Liver (tissue), 3 donors: ENCODE measurements at regions not wholly inside any gene's neighbourhood (a gene's known extent, or its start where the extent isn't known, plus 50 kb on each side); places are given as distances from the start of the nearest gene placed in this dataset.

Experiments used
- FOXA1 ChIP-seq: IDR thresholded peaks from 2 replicates; pipeline ENCODE4 v1.6.1; 2016; ENCODE audit warnings: antibody characterized with exemption
- HNF4A ChIP-seq, 2 donors: conservative IDR thresholded peaks; 2 replicates each; pipeline ENCODE4 v1.6.1; 2016; ENCODE audit warnings: antibody characterized with exemption in 2 of 2, mild to moderate bottlenecking in 2 of 2
- HNF4G ChIP-seq: IDR thresholded peaks from 2 replicates; pipeline ENCODE4 v1.6.1; 2016; ENCODE audit warnings: antibody characterized with exemption
- JUND ChIP-seq, 2 donors: IDR thresholded peaks; 2 replicates each; pipeline ENCODE4 v1.6.1; 2016; ENCODE audit warnings: antibody characterized with exemption in 2 of 2
- NR2F2 ChIP-seq: IDR thresholded peaks from 2 replicates; pipeline ENCODE4 v1.6.1; 2016; ENCODE audit warnings: antibody characterized with exemption
- RAD21 ChIP-seq, 2 donors: IDR thresholded peaks; 2 replicates each; pipeline ENCODE4 v1.6.1; 2016; ENCODE audit warnings: antibody characterized with exemption in 2 of 2, mild to moderate bottlenecking in 2 of 2
- RXRA ChIP-seq, 2 donors: IDR thresholded peaks; 2 replicates each; pipeline ENCODE4 v1.6.1; 2017 to 2018; ENCODE audit warnings: antibody characterized with exemption in 2 of 2, mild to moderate bottlenecking in 1 of 2
- SP1 ChIP-seq: IDR thresholded peaks from 2 replicates; pipeline ENCODE4 v1.6.1; 2018; ENCODE audit warnings: antibody characterized with exemption, mild to moderate bottlenecking
- TAF1 ChIP-seq: conservative IDR thresholded peaks from 2 replicates; pipeline ENCODE4 v1.6.1; 2016; ENCODE audit warnings: antibody characterized with exemption, mild to moderate bottlenecking
- YY1 ChIP-seq: IDR thresholded peaks from 2 replicates; pipeline ENCODE4 v1.6.1; 2016; ENCODE audit warnings: antibody characterized with exemption, mild to moderate bottlenecking
- TF ChIP-seq, protein P1 (sequence below): fragments of 150-350 bp; IDR thresholded peaks from 2 replicates; pipeline ENCODE4 v1.5.1; 2017; ENCODE audit warnings: improper control_type of control experiment, low read depth, low read length; ENCODE audit not compliant: missing input control
- TF ChIP-seq, protein P2 (sequence below): IDR thresholded peaks from 2 replicates; pipeline ENCODE4 v1.6.1; 2016; ENCODE audit warnings: antibody characterized with exemption, mild to moderate bottlenecking
- TF ChIP-seq, protein P3 (sequence below): IDR thresholded peaks from 2 replicates; pipeline ENCODE4 v1.6.1; 2016; ENCODE audit warnings: antibody characterized with exemption
- TF ChIP-seq, protein P4 (sequence below): IDR thresholded peaks from 2 replicates; pipeline ENCODE4 v1.6.1; 2016; ENCODE audit warnings: antibody characterized with exemption
- donor health status: healthy.
- donor health status: healthy.

DNA sequence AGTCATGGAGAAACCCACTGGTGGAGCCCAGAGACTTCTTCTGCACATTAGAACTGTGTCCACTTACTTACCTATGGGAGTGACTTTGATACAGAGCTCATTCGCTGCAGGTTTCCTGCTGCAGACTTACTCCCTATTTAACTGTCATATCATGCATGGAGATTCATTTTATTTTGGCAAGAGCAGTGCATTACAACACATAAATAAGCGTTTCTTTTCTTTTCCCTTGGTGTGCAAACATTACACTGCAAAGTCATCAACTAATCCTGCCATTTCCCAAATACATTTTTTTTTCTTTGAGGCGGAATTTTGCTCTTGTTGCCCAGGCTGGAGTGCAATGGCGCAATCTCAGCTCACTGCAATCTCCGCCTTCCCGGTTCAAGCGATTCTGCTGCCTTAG is 230.9 kb upstream of the SFRP2 start:
- TF ChIP-seq, protein P1, sequence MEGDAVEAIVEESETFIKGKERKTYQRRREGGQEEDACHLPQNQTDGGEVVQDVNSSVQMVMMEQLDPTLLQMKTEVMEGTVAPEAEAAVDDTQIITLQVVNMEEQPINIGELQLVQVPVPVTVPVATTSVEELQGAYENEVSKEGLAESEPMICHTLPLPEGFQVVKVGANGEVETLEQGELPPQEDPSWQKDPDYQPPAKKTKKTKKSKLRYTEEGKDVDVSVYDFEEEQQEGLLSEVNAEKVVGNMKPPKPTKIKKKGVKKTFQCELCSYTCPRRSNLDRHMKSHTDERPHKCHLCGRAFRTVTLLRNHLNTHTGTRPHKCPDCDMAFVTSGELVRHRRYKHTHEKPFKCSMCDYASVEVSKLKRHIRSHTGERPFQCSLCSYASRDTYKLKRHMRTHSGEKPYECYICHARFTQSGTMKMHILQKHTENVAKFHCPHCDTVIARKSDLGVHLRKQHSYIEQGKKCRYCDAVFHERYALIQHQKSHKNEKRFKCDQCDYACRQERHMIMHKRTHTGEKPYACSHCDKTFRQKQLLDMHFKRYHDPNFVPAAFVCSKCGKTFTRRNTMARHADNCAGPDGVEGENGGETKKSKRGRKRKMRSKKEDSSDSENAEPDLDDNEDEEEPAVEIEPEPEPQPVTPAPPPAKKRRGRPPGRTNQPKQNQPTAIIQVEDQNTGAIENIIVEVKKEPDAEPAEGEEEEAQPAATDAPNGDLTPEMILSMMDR = no peak
- TF ChIP-seq, protein P2, sequence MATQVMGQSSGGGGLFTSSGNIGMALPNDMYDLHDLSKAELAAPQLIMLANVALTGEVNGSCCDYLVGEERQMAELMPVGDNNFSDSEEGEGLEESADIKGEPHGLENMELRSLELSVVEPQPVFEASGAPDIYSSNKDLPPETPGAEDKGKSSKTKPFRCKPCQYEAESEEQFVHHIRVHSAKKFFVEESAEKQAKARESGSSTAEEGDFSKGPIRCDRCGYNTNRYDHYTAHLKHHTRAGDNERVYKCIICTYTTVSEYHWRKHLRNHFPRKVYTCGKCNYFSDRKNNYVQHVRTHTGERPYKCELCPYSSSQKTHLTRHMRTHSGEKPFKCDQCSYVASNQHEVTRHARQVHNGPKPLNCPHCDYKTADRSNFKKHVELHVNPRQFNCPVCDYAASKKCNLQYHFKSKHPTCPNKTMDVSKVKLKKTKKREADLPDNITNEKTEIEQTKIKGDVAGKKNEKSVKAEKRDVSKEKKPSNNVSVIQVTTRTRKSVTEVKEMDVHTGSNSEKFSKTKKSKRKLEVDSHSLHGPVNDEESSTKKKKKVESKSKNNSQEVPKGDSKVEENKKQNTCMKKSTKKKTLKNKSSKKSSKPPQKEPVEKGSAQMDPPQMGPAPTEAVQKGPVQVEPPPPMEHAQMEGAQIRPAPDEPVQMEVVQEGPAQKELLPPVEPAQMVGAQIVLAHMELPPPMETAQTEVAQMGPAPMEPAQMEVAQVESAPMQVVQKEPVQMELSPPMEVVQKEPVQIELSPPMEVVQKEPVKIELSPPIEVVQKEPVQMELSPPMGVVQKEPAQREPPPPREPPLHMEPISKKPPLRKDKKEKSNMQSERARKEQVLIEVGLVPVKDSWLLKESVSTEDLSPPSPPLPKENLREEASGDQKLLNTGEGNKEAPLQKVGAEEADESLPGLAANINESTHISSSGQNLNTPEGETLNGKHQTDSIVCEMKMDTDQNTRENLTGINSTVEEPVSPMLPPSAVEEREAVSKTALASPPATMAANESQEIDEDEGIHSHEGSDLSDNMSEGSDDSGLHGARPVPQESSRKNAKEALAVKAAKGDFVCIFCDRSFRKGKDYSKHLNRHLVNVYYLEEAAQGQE = no peak
- no peak for TF ChIP-seq JUND (IDR thresholded peaks at IDR 0.05)
- TF ChIP-seq, protein P3, sequence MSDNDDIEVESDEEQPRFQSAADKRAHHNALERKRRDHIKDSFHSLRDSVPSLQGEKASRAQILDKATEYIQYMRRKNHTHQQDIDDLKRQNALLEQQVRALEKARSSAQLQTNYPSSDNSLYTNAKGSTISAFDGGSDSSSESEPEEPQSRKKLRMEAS = no peak
- no peak for TF ChIP-seq NR2F2
- TF ChIP-seq, protein P4, sequence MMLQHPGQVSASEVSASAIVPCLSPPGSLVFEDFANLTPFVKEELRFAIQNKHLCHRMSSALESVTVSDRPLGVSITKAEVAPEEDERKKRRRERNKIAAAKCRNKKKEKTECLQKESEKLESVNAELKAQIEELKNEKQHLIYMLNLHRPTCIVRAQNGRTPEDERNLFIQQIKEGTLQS = no peak
- TF ChIP-seq SP1 = no peak
- TF ChIP-seq TAF1 = no peak
- no peak for TF ChIP-seq YY1
- TF ChIP-seq RAD21 (IDR thresholded peaks at IDR 0.05) = no peak
- TF ChIP-seq FOXA1 = no peak
- TF ChIP-seq RXRA (IDR thresholded peaks at IDR 0.05) = no peak
- TF ChIP-seq HNF4A (conservative IDR thresholded peaks at IDR 0.05) = no peak
- TF ChIP-seq HNF4G = no peak
